Endodermal cell (in vitro differentiated cells): ENCODE measurements at regions not wholly inside any gene's neighbourhood (a gene's known extent, or its start where the extent isn't known, plus 50 kb on each side); places are given as distances from the start of the nearest gene placed in this dataset.

Experiments used
- DNase-seq: peaks from one replicate; pipeline ENCODE4 v3.0.0-alpha.2; 2017
- H3K27ac ChIP-seq: 2 replicates; pipeline ENCODE4 v1.5.1; 2013; ENCODE audit warnings: mild to moderate bottlenecking, low read depth, low read length, moderate library complexity
- H3K27me3 ChIP-seq: 2 replicates; pipeline ENCODE4 v1.6.1; 2013; ENCODE audit warnings: mild to moderate bottlenecking, low read length, moderate library complexity; ENCODE audit not compliant: insufficient read depth, control insufficient read depth, poor library complexity, severe bottlenecking
- H3K36me3 ChIP-seq: 2 replicates; pipeline ENCODE4 v1.7.0; 2013; ENCODE audit warnings: mild to moderate bottlenecking, low read length, moderate library complexity; ENCODE audit not compliant: control insufficient read depth, insufficient read depth
- H3K4me1 ChIP-seq: one replicate; pipeline ENCODE4 v1.7.0; 2013; ENCODE audit warnings: low read length; ENCODE audit not compliant: control insufficient read depth, insufficient read depth
- H3K4me3 ChIP-seq: 2 replicates; pipeline ENCODE4 v1.5.1; 2013; ENCODE audit warnings: mild to moderate bottlenecking, low read length, moderate library complexity
- H3K9ac ChIP-seq: 2 replicates; pipeline ENCODE4 v1.6.1; 2013; ENCODE audit warnings: mild to moderate bottlenecking, low read length, moderate library complexity; ENCODE audit not compliant: poor library complexity, severe bottlenecking; ENCODE audit errors: extremely low read depth
- H3K9me3 ChIP-seq: 2 replicates; pipeline ENCODE4 v1.6.1; 2013; ENCODE audit warnings: mild to moderate bottlenecking, low read length, moderate library complexity; ENCODE audit not compliant: control insufficient read depth
- H3K27ac Mint-ChIP-seq: 2 replicates; pipeline ENCODE4 v1.8.0; 2020; ENCODE audit warnings: mixed read lengths
- H3K27me3 Mint-ChIP-seq: 2 replicates; pipeline ENCODE4 v1.8.0; 2021; ENCODE audit warnings: mild to moderate bottlenecking, mixed read lengths; ENCODE audit not compliant: insufficient read depth
- H3K36me3 Mint-ChIP-seq: 2 replicates; pipeline ENCODE4 v1.8.0; 2020; ENCODE audit warnings: low read depth, mixed read lengths
- H3K4me1 Mint-ChIP-seq: 2 replicates; pipeline ENCODE4 v1.8.0; 2020; ENCODE audit warnings: mixed read lengths
- H3K4me3 Mint-ChIP-seq: 2 replicates; pipeline ENCODE4 v1.8.0; 2020; ENCODE audit warnings: mild to moderate bottlenecking, moderate library complexity, mixed read lengths
- H3K9me3 Mint-ChIP-seq: 2 replicates; pipeline ENCODE4 v1.8.0; 2020; ENCODE audit warnings: mild to moderate bottlenecking, mixed read lengths
- CTCF ChIP-seq: fragments of 200-600 bp; sonication (generic); conservative IDR thresholded peaks from 2 replicates; pipeline ENCODE4 v1.5.0; 2021; ENCODE audit warnings: antibody characterized with exemption, mild to moderate bottlenecking
- WGBS, 2 experiments: methylation state at CpG; one replicate each; pipeline versions ENCODE4 v1.1.5 to v1.1.7; 2013; ENCODE audit warnings: missing lambda C conversion rate in 2 of 2, mixed read lengths in 1 of 2; ENCODE audit not compliant: insufficient coverage in 1 of 2, insufficient read length in 1 of 2; 5-methylcytosine and 5-hydroxymethylcytosine counted together

GRCh38 chr6:63449714-63450113 is 122.6 kb upstream of the LOC128125822 start:
- TF ChIP-seq CTCF: no peak
- no peaks in the 10 kb centered on the region for H3K9me3 Mint-ChIP-seq
- H3K9me3 ChIP-seq: no peaks in the 10 kb centered on the region
- no peak overlapping the region for H3K4me3 ChIP-seq
- H3K27ac Mint-ChIP-seq: no peak overlapping the region
- no peaks in the 10 kb centered on the region for H3K27me3 Mint-ChIP-seq
- H3K27me3 ChIP-seq: no peaks in the 10 kb centered on the region
- no peaks in the 10 kb centered on the region for H3K36me3 ChIP-seq
- 92% methylated on average over 1 of the region's 2 CpGs; no CpG with 5 or more reads in 1 of the 2 experiments for WGBS, 2 experiments
- H3K4me1 Mint-ChIP-seq: no peaks in the 10 kb centered on the region
- H3K9ac ChIP-seq: no peak overlapping the region
- no peak overlapping the region for H3K27ac ChIP-seq
- no peak for DNase-seq
- H3K36me3 Mint-ChIP-seq: no peaks in the 10 kb centered on the region
- no peak overlapping the region for H3K4me3 Mint-ChIP-seq
- no peaks in the 10 kb centered on the region for H3K4me1 ChIP-seq

- H3K36me3 ChIP-seq: no peaks in the 10 kb centered on the region
- no peaks in the 10 kb centered on the region for H3K9me3 ChIP-seq
- no peak overlapping the region for H3K9ac ChIP-seq
- Mint-ChIP-seq H3K27me3 (no peaks in the 10 kb centered on the region), H3K9me3 (no peaks in the 10 kb centered on the region), H3K27ac (no peak overlapping the region), H3K36me3 (no peaks in the 10 kb centered on the region), H3K4me1 (no peaks in the 10 kb centered on the region), H3K4me3 (no peak overlapping the region)
- no peaks in the 10 kb centered on the region for H3K4me1 ChIP-seq
- no peak for TF ChIP-seq CTCF
- no peak overlapping the region for H3K4me3 ChIP-seq
- no peak overlapping the region for H3K27ac ChIP-seq
- DNase-seq: no peak
- H3K27me3 ChIP-seq: no peaks in the 10 kb centered on the region
These were observed 121.0 kb upstream of the LOC128125822 start for GRCh38 chr6:63451238-63451637.

GRCh38 chr6:63452125-63452524 is 120.2 kb upstream of the LOC128125822 start:
- Histone ChIP-seq H3K9me3 (no peaks in the 10 kb centered on the region), H3K9ac (no peak overlapping the region), H3K4me1 (no peaks in the 10 kb centered on the region), H3K27me3 (no peaks in the 10 kb centered on the region), H3K4me3 (no peak overlapping the region), H3K36me3 (no peaks in the 10 kb centered on the region), H3K27ac (no peak overlapping the region)
- Mint-ChIP-seq H3K9me3 (no peaks in the 10 kb centered on the region), H3K4me3 (no peak overlapping the region), H3K27ac (no peak overlapping the region), H3K4me1 (no peaks in the 10 kb centered on the region), H3K36me3 (no peaks in the 10 kb centered on the region), H3K27me3 (no peaks in the 10 kb centered on the region)
- TF ChIP-seq CTCF: no peak
- no peak for DNase-seq
- WGBS, 2 experiments: 83% methylated on average over 2 to 4 of the region's 4 CpGs
